ENCODE measurements at regions not wholly inside any gene's neighbourhood (a gene's known extent, or its start where the extent isn't known, plus 50 kb on each side); places are given as distances from the start of the nearest gene placed in this dataset.

DNA sequence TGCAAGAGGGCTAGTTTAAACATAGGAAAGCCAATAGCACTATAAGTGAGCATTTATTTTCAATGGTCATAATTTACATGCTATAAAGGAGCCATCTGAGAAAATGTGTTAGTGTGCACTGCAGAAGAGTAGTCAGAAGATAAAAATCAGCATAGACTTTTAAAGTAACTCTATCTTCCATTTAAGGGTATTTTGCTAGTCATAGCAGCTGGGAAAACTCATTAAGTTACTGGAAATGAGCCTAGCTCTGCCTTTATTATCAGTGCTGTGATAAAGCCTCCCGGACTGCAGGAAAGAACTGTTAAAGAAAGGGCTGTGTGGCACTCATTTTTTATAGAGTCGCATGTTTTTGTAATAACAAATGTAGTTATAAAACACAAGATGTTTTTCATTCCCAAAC lies 825.8 kb upstream of the POM121L12 start:
- TF ChIP-seq, protein P1, sequence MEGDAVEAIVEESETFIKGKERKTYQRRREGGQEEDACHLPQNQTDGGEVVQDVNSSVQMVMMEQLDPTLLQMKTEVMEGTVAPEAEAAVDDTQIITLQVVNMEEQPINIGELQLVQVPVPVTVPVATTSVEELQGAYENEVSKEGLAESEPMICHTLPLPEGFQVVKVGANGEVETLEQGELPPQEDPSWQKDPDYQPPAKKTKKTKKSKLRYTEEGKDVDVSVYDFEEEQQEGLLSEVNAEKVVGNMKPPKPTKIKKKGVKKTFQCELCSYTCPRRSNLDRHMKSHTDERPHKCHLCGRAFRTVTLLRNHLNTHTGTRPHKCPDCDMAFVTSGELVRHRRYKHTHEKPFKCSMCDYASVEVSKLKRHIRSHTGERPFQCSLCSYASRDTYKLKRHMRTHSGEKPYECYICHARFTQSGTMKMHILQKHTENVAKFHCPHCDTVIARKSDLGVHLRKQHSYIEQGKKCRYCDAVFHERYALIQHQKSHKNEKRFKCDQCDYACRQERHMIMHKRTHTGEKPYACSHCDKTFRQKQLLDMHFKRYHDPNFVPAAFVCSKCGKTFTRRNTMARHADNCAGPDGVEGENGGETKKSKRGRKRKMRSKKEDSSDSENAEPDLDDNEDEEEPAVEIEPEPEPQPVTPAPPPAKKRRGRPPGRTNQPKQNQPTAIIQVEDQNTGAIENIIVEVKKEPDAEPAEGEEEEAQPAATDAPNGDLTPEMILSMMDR (IDR thresholded peaks at IDR 0.05), result no peak
- no peak for TF ChIP-seq ZFX (IDR thresholded peaks at IDR 0.05; ENCODE audit: borderline replicate concordance)

Measured in 22Rv1 (cell line).